Endothelial cell of umbilical vein (primary cell): ENCODE measurements at regions not wholly inside any gene's neighbourhood (a gene's known extent, or its start where the extent isn't known, plus 50 kb on each side); places are given as distances from the start of the nearest gene placed in this dataset.

Experiments used
- BruUV-seq: library from RNA; stranded (reverse); fragments of 400-500 nt; replicated peaks from 2 replicates; lab custom pipeline; 2021; lab: Mats Ljungman, UMichigan
- CTCF ChIA-PET: fragments of 300-600, 350-600 bp; sonication (Branson Sonifier 250); formaldehyde crosslinking; loops from one replicate; lab custom pipeline; 2021; ENCODE audit warnings: antibody characterized with exemption, inconsistent platforms; lab: Charles Lee
- POLR2A ChIA-PET: fragments of 300-600, 350-600 bp; sonication (Branson Sonifier 250); formaldehyde crosslinking; loops from one replicate; lab custom pipeline; 2021; ENCODE audit warnings: antibody characterized with exemption, inconsistent platforms; lab: Charles Lee
- DNase-seq: peaks from one replicate; pipeline ENCODE4 v3.0.0-alpha.2; 2011; ENCODE audit warnings: low read depth, low spot score
- FAIRE-seq: peaks from 2 replicates; lab custom pipeline; 2011; peaks lifted over from hg19 to GRCh38; lab: Jason Lieb, UNC
- H2AFZ ChIP-seq: 2 replicates; pipeline ENCODE4 v1.6.0; 2012; ENCODE audit warnings: low read depth, low read length, control low read depth, inconsistent platforms
- H3K27ac ChIP-seq: 2 replicates; pipeline ENCODE4 v1.5.1; 2011; ENCODE audit warnings: low read depth, mild to moderate bottlenecking, control low read depth, low read length, moderate library complexity; ENCODE audit not compliant: insufficient read depth
- H3K27me3 ChIP-seq, 2 experiments: 2 replicates each; pipeline versions ENCODE4 v1.6.0 to v1.6.1; 2011; ENCODE audit warnings: low read length in 2 of 2, mixed read lengths in 1 of 2; ENCODE audit not compliant: control insufficient read depth in 2 of 2, insufficient read depth in 2 of 2
- H3K36me3 ChIP-seq, 2 experiments: 2 replicates in 1 of 2; 3 replicates in 1 of 2; pipeline ENCODE4 v1.5.1; 2011; ENCODE audit warnings: low read length in 2 of 2, mild to moderate bottlenecking in 1 of 2, moderate library complexity in 1 of 2; ENCODE audit not compliant: control insufficient read depth in 2 of 2, insufficient read depth in 2 of 2; ENCODE audit errors: extremely low read depth in 1 of 2
- H3K4me1 ChIP-seq: 3 replicates; pipeline ENCODE4 v1.5.1; 2011; ENCODE audit warnings: mild to moderate bottlenecking, low read length; ENCODE audit not compliant: control insufficient read depth, insufficient read depth; ENCODE audit errors: extremely low read depth
- H3K4me2 ChIP-seq: 2 replicates; pipeline ENCODE4 v1.6.1; 2011; ENCODE audit warnings: low read length, control low read depth, mixed read lengths; ENCODE audit not compliant: insufficient read depth
- H3K4me3 ChIP-seq, 3 experiments: fragments of 200-600 bp in 1 of 3; sonication (generic), shearing (Covaris generic) in 1 of 3; replicated peaks in 1 of 3; 2 replicates each; pipeline ENCODE4 v1.5.1; 2011 to 2016; ENCODE audit warnings: control low read depth in 3 of 3, low read length in 3 of 3, mild to moderate bottlenecking in 2 of 3, inconsistent platforms in 1 of 3, low read depth in 1 of 3, moderate library complexity in 1 of 3; ENCODE audit not compliant: insufficient read depth in 1 of 3
- H3K79me2 ChIP-seq: 2 replicates; pipeline ENCODE4 v1.6.0; 2012; ENCODE audit warnings: low read length, inconsistent platforms; ENCODE audit not compliant: control insufficient read depth, insufficient read depth
- H3K9ac ChIP-seq: replicated peaks from 2 replicates; pipeline ENCODE3; 2011; ENCODE audit warnings: low read length, control low read depth; ENCODE audit not compliant: insufficient read depth; ENCODE audit errors: extremely low read depth
- H3K9me1 ChIP-seq: replicated peaks from 3 replicates; pipeline ENCODE4 v1.6.0; 2011; ENCODE audit warnings: mild to moderate bottlenecking, low read length; ENCODE audit not compliant: control insufficient read depth, insufficient read depth; ENCODE audit errors: extremely low read depth
- H3K9me3 ChIP-seq: replicated peaks from 2 replicates; pipeline ENCODE4 v1.5.1; 2012; ENCODE audit warnings: low read length, inconsistent platforms; ENCODE audit not compliant: control insufficient read depth, insufficient read depth
- H4K20me1 ChIP-seq: replicated peaks from 2 replicates; pipeline ENCODE3; 2011; ENCODE audit warnings: mild to moderate bottlenecking, low read length; ENCODE audit not compliant: control insufficient read depth, insufficient read depth; ENCODE audit errors: extremely low read depth
- EZH2 ChIP-seq: IDR thresholded peaks from 2 replicates; pipeline ENCODE4 v1.6.1; 2012; ENCODE audit warnings: borderline replicate concordance, low read depth, mild to moderate bottlenecking, moderate library complexity, low read length, inconsistent platforms; ENCODE audit not compliant: severe bottlenecking
- FOS ChIP-seq: IDR thresholded peaks from 2 replicates; pipeline ENCODE4 v1.6.1; 2011; ENCODE audit warnings: mild to moderate bottlenecking, low read length, moderate library complexity, borderline replicate concordance; ENCODE audit not compliant: insufficient read depth
- GATA2 ChIP-seq: IDR thresholded peaks from 2 replicates; pipeline ENCODE4 v1.7.0; 2011; ENCODE audit warnings: low read depth, mild to moderate bottlenecking, moderate library complexity, mixed read lengths, low read length; ENCODE audit not compliant: insufficient read length, insufficient read depth
- JUN ChIP-seq: IDR thresholded peaks from 2 replicates; pipeline ENCODE4 v1.6.1; 2011; ENCODE audit warnings: borderline replicate concordance, low read depth; ENCODE audit not compliant: insufficient read length, insufficient read depth
- MAX ChIP-seq: IDR thresholded peaks from 2 replicates; pipeline ENCODE4 v1.6.1; 2011; ENCODE audit not compliant: insufficient read depth, insufficient read length
- MYC ChIP-seq: IDR thresholded peaks from one replicate; pipeline ENCODE4 v1.6.1; 2011; ENCODE audit warnings: mild to moderate bottlenecking, low read depth, low read length
- POLR2A ChIP-seq: IDR thresholded peaks from 2 replicates; pipeline ENCODE4 v1.6.1; 2012; ENCODE audit warnings: low read depth, mild to moderate bottlenecking, control low read depth, low read length
- POLR2AphosphoS5 ChIP-seq: IDR thresholded peaks from 2 replicates; pipeline ENCODE4 v1.6.1; 2012; ENCODE audit warnings: low read depth, mild to moderate bottlenecking, control low read depth, low read length, moderate library complexity; ENCODE audit not compliant: insufficient read depth
- dilution Hi-C: fragments of 300-500 bp; cut with MboI; formaldehyde crosslinking; loops from one replicate; pipeline ENCODE4 v1.15.0; 2019; ENCODE audit warnings: low sequenced_read_pairs; ENCODE audit not compliant: extremely low pct_ligation_motif_present
- intact Hi-C: fragments of 100-400 bp; cut with micrococcal nuclease; formaldehyde crosslinking; loops from one replicate; pipeline ENCODE4 v1.10.0; 2022
- TF ChIP-seq, protein P1 (sequence below), 2 donors: IDR thresholded peaks; 1 replicate in 1 of 2; 2 replicates in 1 of 2; pipeline ENCODE4 v1.5.1; 2011; ENCODE audit warnings: low read length in 2 of 2, mild to moderate bottlenecking in 2 of 2, moderate library complexity in 2 of 2, control low read depth in 1 of 2, inconsistent platforms in 1 of 2, low read depth in 1 of 2; ENCODE audit not compliant: insufficient read depth in 1 of 2; ENCODE audit errors: extremely low read depth in 1 of 2

GRCh38 chr6:159508931-159509330 lies 184.1 kb downstream of the SOD2 start:
- POLR2A ChIA-PET = no interaction called here
- H3K36me3 ChIP-seq = no peaks in the 10 kb centered on the region
- FAIRE-seq = no peak
- CTCF ChIA-PET = no interaction called here
- H3K79me2 ChIP-seq = no peaks in the 10 kb centered on the region
- no peak for TF ChIP-seq MYC
- TF ChIP-seq FOS = no peak
- TF ChIP-seq, protein P1, sequence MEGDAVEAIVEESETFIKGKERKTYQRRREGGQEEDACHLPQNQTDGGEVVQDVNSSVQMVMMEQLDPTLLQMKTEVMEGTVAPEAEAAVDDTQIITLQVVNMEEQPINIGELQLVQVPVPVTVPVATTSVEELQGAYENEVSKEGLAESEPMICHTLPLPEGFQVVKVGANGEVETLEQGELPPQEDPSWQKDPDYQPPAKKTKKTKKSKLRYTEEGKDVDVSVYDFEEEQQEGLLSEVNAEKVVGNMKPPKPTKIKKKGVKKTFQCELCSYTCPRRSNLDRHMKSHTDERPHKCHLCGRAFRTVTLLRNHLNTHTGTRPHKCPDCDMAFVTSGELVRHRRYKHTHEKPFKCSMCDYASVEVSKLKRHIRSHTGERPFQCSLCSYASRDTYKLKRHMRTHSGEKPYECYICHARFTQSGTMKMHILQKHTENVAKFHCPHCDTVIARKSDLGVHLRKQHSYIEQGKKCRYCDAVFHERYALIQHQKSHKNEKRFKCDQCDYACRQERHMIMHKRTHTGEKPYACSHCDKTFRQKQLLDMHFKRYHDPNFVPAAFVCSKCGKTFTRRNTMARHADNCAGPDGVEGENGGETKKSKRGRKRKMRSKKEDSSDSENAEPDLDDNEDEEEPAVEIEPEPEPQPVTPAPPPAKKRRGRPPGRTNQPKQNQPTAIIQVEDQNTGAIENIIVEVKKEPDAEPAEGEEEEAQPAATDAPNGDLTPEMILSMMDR (IDR thresholded peaks at IDR 0.05; ENCODE audit: extremely low read depth in 1 of 2, insufficient read depth in 1 of 2, low read depth in 1 of 2, low read length in 2 of 2) = no peak
- no peak for TF ChIP-seq MAX
- no peak for TF ChIP-seq EZH2
- TF ChIP-seq GATA2 = no peak
- no peak for TF ChIP-seq POLR2A
- TF ChIP-seq JUN = no peak
- no peak for TF ChIP-seq POLR2AphosphoS5
- intact Hi-C loops = no loop called here
- H3K9ac ChIP-seq = no peak overlapping the region
- no peaks in the 10 kb centered on the region for H3K9me1 ChIP-seq
- no peaks in the 10 kb centered on the region for H4K20me1 ChIP-seq
- no peak for DNase-seq
- peaks cover 3% of the 10 kb centered on the region for H3K9me3 ChIP-seq
- no peak overlapping the region for H2AFZ ChIP-seq
- no peaks in the 10 kb centered on the region for H3K27me3 ChIP-seq
- H3K4me1 ChIP-seq = no peaks in the 10 kb centered on the region
- no peak overlapping the region for H3K27ac ChIP-seq
- H3K4me3 ChIP-seq = no peak overlapping the region
- dilution Hi-C loops = no loop called here
- BruUV-seq = no TSS peak
- H3K4me2 ChIP-seq = no peak overlapping the region
